ENCODE measurements at regions not wholly inside any gene's neighbourhood (a gene's known extent, or its start where the extent isn't known, plus 50 kb on each side); places are given as distances from the start of the nearest gene placed in this dataset.

- no peak for DNase-seq
Observed at GRCh38 chr4:128601991-128602695, 207.4 kb upstream of the JADE1 start.

- DNase-seq: peak; percentile 36 to 47
Observed at GRCh38 chr4:128600996-128601871, 208.3 kb upstream of the JADE1 start.

- no peak for DNase-seq
Observed at GRCh38 chr4:128600410-128600809, 209.1 kb upstream of the JADE1 start.

GRCh38 chr4:128597500-128597899 is 212.0 kb upstream of the JADE1 start:
- no peak for DNase-seq

- no peak for DNase-seq
Observed at GRCh38 chr4:128596853-128597252, 212.6 kb upstream of the JADE1 start.

GRCh38 chr4:128596115-128596514 is 213.4 kb upstream of the JADE1 start:
- no peak for DNase-seq

GRCh38 chr4:128591482-128591881 is 218.0 kb upstream of the JADE1 start:
- no peak for DNase-seq

GRCh38 chr4:128590773-128591172 is 218.7 kb upstream of the JADE1 start:
- DNase-seq: no peak

GRCh38 chr4:128590034-128590740 is 219.3 kb upstream of the JADE1 start:
- DNase-seq: no peak

- DNase-seq: no peak
Observed at GRCh38 chr4:128589384-128589965, 220.0 kb upstream of the JADE1 start.

- no peak for DNase-seq
Observed at GRCh38 chr4:128587382-128587781, 222.1 kb upstream of the JADE1 start.

GRCh38 chr4:128583753-128584712 is 225.5 kb upstream of the JADE1 start:
- DNase-seq: no peak

- DNase-seq: no peak
Observed at GRCh38 chr4:128582427-128582870, 227.1 kb upstream of the JADE1 start.

- no peak for DNase-seq
Observed at GRCh38 chr4:128579154-128579853, 230.2 kb upstream of the JADE1 start.

GRCh38 chr4:128574706-128575105 is 234.8 kb upstream of the JADE1 start:
- DNase-seq: no peak

GRCh38 chr4:128573781-128574508 is 235.6 kb upstream of the JADE1 start:
- DNase-seq: no peak

- no peak for DNase-seq
Observed at GRCh38 chr4:128572778-128573241, 236.7 kb upstream of the JADE1 start.

GRCh38 chr4:128571747-128572146 is 237.8 kb upstream of the JADE1 start:
- no peak for DNase-seq

GRCh38 chr4:128570387-128570975 is 239.0 kb upstream of the JADE1 start:
- no peak for DNase-seq
